Cardiac fibroblast (primary cell): ENCODE measurements at regions not wholly inside any gene's neighbourhood (a gene's known extent, or its start where the extent isn't known, plus 50 kb on each side); places are given as distances from the start of the nearest gene placed in this dataset.

Source experiments
- DNase-seq, 2 donors: peaks; one replicate each; pipeline versions ENCODE4 v3.0.0 to v3.0.0-alpha.2; 2010; ENCODE audit warnings: low read depth in 2 of 2
- H3K4me3 ChIP-seq, 2 donors: replicated peaks in 1 of 2; 1 replicate in 1 of 2; 2 replicates in 1 of 2; pipeline ENCODE4 v1.5.1; 2011; ENCODE audit warnings: low read depth in 2 of 2, low read length in 2 of 2, mild to moderate bottlenecking in 2 of 2, moderate library complexity in 1 of 2
- TF ChIP-seq, protein P1 (sequence below): IDR thresholded peaks from one replicate; pipeline ENCODE4 v1.5.1; 2011; ENCODE audit warnings: low read depth, mild to moderate bottlenecking, low read length, inconsistent platforms

- no peak for DNase-seq
- TF ChIP-seq, protein P1, sequence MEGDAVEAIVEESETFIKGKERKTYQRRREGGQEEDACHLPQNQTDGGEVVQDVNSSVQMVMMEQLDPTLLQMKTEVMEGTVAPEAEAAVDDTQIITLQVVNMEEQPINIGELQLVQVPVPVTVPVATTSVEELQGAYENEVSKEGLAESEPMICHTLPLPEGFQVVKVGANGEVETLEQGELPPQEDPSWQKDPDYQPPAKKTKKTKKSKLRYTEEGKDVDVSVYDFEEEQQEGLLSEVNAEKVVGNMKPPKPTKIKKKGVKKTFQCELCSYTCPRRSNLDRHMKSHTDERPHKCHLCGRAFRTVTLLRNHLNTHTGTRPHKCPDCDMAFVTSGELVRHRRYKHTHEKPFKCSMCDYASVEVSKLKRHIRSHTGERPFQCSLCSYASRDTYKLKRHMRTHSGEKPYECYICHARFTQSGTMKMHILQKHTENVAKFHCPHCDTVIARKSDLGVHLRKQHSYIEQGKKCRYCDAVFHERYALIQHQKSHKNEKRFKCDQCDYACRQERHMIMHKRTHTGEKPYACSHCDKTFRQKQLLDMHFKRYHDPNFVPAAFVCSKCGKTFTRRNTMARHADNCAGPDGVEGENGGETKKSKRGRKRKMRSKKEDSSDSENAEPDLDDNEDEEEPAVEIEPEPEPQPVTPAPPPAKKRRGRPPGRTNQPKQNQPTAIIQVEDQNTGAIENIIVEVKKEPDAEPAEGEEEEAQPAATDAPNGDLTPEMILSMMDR = no peak
- H3K4me3 ChIP-seq = no peak overlapping the region
Measured at GRCh38 chr1:87926921-87927320, 598.2 kb downstream of the LMO4 start.

GRCh38 chr1:87927391-87928280 lies 599.0 kb downstream of the LMO4 start:
- DNase-seq = no peak
- H3K4me3 ChIP-seq = no peak overlapping the region
- TF ChIP-seq, protein P1 = no peak

- DNase-seq = no peak
- TF ChIP-seq, protein P1 = no peak
- no peak overlapping the region for H3K4me3 ChIP-seq
Measured at GRCh38 chr1:87928623-87929022, 599.9 kb downstream of the LMO4 start.

DNA sequence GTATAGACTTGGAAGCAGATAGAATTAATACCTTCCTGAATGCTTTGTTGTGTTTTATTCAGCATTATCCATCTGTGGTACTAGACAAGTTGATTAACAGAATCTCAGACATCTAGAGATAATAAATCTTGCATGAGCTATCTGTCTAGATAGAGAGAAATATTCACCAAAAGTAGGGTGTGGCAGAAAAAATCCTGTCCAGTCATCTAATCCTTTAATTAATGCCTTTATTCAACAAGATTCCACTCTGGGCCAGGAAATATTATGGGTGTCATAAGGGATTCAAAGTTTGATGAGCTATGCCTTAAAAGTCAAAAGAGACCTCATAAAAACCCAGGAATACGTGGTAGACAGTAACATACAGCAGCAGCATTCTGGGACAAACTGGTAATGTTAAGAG lies 601.2 kb downstream of the LMO4 start:
- no peak for DNase-seq
- H3K4me3 ChIP-seq = no peak overlapping the region
- TF ChIP-seq, protein P1 = no peak

- TF ChIP-seq, protein P1 = no peak
- no peak for DNase-seq
- no peak overlapping the region for H3K4me3 ChIP-seq
Measured at GRCh38 chr1:87930796-87931195, 602.1 kb downstream of the LMO4 start.

- no peak for DNase-seq
- H3K4me3 ChIP-seq = no peak overlapping the region
- TF ChIP-seq, protein P1 = no peak
Measured at GRCh38 chr1:87933171-87933570, 604.5 kb downstream of the LMO4 start.
